HG03139 (cell line): ENCODE measurements at regions not wholly inside any gene's neighbourhood (a gene's known extent, or its start where the extent isn't known, plus 50 kb on each side); places are given as distances from the start of the nearest gene placed in this dataset.
A peak's percentile ranks its signal among the peaks of the same experiment; 100 is the strongest.

Source experiments
- ATAC-seq: cut with Tn5 transposase; IDR thresholded peaks from one replicate; pipeline ENCODE4 v1.9.1; 2021; ENCODE audit not compliant: unreplicated experiment

DNA sequence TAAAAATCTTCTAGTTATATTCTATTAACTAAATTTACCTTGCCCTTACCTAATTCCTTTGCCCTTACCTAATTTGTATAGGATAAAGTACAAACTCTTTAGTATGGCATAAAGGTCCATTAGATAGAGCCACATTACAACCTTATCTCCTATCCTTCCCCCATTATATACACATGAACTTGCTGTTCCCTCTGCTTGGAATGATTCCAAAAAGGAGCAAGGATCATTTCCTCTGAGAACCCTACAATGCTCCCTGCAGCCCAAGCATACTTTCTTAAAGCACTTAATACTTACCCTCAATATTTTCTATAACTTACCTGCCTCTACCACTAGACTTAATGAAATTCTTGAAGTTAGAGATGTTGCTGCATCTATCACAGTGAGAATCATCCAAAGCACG is 118.9 kb upstream of the CCDC54 start:
- no peak for ATAC-seq

DNA sequence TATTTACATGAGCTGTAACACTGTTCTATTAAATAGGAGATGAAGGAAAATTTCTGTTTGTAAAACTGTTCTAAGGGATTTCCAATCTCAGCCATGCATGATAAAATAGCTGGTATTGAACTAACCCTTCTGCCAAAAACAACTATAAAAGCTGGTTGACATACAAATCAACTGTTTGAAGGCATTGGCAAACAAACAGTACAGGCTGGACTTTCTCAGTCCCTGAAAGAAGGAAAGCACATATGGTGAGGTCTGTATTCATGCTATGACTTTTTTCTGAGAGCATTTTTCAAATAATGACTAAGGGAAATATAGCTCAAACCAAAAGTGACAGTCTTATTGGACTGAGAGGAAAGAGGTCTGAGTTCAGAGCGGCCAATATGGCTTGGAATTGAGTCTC is 117.0 kb upstream of the CCDC54 start:
- no peak for ATAC-seq

DNA sequence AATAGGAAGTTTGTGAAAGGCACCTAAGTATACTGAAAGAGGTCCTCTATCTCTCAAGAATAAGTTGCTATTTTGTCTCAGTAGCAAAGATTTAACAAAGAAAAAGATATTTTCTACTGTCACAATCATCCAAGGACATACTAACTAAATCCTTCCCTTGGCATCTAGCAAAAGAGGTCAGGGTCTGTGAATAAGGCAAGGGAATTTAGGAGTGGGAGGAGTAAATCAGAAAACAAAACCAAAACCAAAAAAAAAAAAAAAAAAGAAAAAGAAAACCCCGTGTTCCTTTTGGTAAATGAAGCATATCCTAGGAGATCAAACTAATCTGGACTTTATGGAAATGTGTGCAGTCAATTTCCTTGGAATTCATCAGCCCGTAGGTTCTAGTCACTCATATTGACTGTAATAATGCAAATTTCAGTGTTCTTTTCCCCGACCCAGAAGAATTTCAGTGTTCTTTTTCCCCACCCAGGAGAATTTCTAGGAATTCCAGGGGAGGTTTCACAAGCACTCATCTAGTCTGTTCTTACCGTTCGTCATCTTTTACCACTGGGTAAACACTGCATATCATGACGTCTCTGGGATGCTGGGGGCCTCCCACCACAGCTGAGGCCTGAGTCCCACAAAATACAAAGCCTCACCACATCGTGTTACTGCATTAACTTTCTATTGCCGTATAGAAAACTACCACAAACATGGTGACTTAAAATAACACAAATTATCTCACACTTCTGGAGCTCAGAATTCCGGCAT is 113.8 kb upstream of the CCDC54 start:
- ATAC-seq = no peak

DNA sequence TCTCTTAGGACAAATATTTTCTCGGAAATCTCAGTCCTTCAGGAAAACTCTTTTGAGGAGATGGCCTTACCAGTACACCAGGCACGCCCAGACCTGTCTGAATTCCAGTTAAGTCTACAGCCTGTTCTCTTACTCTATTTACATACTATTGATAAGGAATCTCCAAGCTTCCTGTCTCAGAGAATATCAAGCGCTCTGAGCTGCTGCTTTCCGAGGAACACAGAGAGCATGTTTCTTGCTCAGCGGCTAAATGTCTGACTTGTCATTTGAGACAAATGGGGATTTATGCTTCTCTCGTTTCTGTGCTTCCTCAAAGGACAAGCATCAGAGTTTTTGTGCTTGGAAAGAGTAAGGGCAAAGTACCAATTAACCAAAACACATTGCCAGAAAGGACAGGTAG is 112.4 kb upstream of the CCDC54 start:
- ATAC-seq = no peak

DNA sequence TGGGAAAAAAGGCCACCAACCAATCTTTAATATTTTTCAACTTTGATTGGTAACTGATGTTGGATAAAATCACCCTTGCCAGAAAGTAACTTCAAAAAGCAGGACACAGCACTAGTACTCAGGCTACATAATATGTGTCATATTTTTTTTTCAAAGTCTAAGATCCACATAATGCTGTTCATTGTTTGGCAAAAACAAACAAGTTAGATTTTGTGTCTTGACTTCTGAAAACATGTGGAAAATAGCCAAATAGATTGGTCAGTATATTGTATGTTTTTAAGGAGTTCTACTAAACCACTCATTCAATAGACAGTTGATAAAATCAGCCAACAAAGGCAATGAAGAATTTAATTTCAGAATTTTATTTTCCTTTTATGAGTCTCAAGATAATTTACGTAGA is 111.7 kb upstream of the CCDC54 start:
- no peak for ATAC-seq

DNA sequence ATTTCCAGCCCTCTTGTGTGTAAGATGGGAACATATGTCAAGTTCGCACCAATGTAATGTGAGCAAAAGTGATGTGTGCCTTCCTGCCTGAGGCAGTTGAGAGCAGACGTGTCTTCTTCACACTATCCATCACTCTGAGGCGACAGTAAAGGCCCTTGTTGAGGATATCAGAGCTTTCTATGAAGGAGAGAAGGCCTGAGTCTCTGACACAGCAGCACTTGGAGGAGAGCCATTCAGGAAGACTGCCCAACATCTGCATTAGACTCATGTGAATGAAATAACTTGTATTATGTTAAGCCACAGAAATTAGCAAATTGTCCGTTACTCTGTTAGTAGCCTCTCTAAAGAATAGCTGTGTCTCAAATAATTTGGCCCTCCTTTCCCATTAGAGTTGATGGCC is 108.8 kb upstream of the CCDC54 start:
- no peak for ATAC-seq

DNA sequence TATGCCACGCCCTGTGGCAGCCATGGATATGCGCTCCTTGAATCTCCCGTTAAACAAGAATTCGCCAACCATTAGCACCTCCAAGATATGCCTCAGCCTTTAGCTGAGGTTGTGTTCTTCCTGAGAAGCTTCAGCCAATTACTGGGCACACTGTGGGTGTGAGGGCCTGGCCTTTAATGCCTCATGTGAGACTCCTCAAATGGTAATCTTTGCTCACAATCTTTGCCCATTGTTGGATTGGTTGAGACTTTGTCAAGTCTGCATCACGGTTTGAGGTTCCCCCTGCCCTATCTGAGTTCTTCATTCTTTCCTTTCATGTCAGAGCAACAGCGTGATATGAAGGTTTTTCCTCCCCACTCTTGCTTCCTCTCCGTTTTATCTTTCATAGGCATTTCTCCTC is 108.1 kb upstream of the CCDC54 start:
- no peak for ATAC-seq

DNA sequence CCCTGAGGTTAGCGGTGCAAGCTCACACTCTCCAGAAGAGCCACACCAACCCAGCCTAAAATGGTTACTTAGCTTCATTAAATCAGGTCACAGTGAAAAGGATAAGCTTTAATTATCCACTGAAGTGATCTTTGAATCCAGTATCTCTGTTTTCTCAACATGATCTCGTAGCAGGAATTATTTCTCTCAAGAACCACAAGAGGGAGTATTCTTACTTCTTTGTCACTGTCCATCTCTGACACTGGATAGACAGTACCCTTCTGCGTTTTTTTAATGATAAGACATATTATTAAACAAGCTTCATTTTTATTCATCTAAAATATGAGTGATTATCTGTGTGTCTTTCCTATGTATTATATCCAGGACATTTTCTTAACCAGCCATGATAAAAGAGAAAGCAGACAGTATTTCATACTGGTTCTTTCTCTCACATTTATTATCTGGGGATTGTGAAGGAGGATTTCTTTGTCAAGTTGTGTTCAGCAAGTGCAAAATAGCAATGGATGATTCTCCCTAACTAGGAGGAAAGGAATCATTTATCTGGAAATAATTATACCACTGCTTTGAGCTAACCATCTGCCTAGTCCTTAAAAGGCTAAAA is 105.4 kb upstream of the CCDC54 start:
- ATAC-seq = peak; percentile 69

DNA sequence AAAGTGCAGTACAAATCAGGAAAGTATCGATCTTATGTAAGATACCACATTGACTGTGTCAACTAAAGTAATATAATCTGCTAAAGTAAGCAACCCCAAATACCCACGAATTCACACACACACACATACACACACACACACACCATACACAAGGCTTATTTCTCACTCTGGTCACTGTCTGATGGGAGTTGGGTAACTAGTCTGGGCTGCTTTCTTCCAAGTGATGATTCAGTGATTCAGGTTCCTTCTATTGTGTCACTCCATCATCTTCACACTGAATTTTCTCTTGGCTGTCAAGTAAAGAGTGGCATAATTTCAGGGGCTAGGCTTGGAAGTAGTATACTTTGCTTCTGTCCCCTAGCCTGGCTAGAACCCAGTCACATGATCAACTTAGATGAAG is 104.8 kb upstream of the CCDC54 start:
- ATAC-seq = no peak

DNA sequence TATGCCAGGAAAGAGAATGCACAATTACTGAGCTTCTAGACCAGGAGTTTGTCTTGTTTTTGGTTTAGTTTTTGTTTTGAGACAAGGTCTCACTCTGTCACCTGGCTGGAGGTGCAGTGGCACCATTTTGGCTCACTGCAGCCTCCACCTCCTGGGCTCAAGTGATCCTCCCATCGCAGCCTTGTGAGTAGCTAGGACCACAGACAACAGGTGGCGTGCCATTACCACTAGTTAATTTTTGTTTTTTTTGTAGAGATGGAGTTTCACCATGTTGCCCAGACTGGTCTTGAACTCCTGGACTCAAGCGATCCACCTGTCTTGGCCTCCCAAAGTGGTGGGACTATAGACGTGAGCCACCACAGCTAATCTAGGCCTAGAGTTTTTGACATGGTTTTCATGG is 104.4 kb upstream of the CCDC54 start:
- no peak for ATAC-seq

DNA sequence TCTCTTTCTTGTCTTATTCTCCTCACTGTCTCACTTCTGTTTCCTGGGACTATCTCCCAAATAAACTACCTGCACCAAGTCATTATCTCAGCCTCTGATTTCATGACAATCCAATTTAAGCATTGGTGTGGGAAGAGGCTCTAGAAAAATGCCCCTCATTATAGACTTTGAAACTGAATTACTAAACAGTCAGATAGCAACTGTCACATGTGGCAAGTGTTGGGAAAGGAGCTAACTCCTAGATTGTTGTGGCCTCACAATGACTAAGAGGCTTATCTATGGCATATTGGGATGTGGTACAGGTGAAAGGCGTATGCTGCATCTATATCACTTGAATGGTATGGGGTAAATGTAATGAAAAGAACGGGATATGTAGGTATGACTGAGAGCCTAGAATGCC is 103.5 kb upstream of the CCDC54 start:
- ATAC-seq = no peak

DNA sequence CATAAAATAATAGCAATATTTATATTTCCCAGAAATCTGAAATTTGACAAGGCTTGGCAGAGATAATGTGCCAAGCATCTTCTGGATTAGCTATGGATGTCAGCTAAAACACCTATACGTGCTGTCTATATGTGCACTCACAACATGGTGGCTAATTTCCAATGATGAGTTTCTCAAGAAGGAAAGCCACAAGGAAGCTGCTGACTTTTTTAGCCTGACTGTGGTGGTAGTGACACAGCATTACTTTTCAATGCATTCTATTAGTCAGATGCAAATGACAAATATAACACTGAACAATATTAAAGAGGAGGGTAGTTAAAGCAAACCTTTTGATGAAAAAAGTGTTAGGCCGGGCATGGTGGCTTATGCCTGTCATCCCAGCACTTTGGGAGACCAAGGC is 101.7 kb upstream of the CCDC54 start:
- ATAC-seq = no peak

DNA sequence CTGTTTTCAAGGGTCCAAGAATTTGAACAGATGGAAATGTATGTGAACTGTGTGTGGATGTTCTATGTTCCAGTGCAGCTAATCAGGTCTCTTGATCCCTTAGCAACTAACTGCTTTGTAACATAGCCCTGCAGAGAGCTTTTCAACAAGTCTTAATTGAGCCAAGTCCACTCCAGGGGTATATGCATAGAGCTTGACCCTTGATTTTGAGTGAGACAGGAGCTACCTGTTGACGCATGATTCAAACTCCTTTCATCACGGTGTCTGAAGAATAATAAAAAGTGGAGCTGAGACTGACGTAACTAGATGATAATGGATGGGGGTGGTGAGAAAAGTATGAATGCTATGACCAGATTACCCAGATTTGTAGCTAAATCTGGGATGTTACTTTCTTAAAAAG is 93.3 kb upstream of the CCDC54 start:
- no peak for ATAC-seq

DNA sequence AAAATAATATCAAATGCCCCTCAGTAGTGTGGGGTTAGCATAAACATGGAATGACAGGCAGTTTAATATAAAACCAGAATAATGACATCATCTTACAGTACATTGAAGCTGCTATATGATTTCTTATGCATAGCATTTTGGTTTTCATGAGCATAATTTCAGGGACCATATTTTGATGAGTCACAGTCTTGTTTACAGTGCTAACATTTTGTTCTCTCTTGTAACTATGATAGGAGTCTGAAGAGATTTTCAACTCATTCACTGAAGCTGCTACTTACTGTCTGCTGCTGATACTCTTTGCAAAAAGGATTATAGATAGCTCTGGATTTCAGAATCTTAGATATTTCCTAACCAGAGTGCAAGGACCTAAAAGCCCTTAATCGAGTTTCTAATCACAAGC is 92.6 kb upstream of the CCDC54 start:
- ATAC-seq = no peak

DNA sequence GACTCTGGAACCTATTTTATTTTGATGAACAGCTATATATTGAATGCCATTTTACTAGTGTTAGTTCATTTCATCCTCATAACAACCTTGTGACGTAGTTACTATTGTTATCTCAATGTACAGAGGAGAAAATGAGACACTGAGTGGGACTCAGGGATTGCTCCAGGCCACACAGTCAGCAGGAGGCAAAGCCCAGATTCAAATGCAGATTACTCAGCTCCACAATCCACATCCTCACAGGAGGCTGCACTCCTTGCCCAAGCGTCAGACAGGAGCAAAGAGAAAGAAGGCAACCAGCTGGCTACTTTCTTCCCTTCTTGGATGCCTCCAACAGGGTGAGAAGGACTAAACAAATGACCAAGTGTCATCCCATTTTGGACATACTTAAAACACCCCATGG is 92.0 kb upstream of the CCDC54 start:
- ATAC-seq = no peak

DNA sequence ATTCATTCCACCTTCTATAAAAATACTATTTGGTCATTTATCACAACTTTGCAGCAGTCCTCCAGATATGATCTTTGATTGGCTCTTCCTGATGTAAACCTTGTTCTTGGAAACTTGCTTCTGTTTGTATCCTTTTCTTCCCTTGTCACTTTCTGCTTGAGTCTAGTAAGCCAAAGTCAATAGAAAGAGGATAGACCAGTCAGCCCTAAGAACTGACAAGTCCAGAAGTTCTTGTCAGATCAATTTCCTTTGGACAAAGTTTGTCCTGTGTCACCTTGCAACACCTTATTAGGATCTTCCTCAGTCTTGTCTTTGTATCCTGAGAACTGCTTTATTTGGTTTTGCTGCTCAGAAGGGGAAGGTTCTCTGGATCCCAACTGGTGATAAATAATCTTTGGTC is 87.9 kb upstream of the CCDC54 start:
- ATAC-seq = no peak

DNA sequence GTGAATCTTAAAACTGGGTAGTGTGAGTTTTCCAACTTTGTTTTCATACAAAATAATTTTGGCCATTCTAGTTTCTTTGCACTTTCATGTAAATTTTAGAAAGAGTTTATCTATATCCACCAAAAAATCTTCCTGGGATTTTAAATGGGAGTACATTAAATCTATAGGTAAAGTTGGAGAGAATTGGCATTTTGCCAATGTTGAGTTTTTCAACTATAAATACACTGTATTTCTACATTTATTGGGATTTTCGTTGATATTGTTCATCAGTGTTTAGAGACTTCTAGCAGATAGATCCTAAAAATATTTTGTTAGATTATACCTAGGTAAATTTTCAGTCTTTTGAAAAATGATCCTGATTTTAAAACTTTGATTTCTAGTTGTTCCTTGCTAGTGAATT is 83.1 kb upstream of the CCDC54 start:
- no peak for ATAC-seq

DNA sequence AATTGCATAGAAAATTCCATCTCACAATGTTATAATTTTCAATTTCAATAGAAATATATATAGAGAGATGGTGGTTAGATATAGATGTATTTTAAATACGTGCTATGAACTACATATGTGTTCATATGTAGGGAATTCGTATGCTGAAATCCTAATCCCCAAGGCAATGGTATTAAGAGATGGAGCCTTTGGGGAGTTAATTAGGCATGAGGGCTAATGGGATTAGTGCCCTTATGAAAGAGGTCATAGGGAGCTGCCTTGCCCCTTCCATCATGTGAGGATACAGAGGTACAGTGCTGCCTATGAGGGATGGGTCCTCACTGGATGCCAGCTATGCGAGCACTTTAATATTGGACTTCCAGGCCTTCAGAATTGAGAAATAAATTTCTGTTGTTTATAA is 79.6 kb upstream of the CCDC54 start:
- ATAC-seq = no peak

DNA sequence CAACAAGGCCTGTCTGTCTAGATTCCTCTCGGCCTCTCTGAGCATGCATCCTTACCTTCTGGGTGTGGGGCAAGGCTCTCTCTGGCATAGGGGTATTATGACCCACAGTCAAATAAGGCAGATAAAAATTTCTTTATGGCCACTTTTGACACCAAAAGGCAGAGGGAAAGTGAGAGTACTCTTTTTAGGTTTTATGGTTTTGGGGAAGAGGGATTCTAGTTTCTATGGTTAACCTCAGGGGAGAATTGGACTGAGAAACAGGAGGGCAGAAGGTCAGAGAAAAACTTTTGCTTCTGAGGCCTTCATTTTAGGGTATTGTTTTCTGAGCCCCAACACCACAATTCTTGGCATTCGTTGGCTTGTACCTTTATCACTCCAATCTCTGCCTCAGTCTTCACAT is 70.0 kb upstream of the CCDC54 start:
- no peak for ATAC-seq

DNA sequence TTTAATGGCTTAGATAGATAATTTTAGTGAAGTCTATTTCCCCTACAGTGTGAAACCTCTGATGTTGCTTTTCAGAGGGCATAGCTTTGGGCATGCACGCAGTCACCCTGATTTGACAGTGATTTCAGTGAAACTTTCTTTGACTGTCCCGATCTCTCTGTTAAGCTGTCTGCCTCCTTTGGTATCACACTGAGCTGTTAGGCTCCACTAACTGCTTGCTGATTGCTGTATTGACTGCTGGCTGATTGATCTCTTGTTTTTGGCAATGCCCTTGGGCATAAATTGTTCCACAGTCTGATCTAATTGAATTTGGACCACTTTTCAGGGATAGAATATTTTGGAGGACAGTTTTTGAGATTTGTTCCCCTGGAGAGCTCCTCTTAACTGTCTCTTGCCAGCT is 68.5 kb upstream of the CCDC54 start:
- ATAC-seq = no peak

DNA sequence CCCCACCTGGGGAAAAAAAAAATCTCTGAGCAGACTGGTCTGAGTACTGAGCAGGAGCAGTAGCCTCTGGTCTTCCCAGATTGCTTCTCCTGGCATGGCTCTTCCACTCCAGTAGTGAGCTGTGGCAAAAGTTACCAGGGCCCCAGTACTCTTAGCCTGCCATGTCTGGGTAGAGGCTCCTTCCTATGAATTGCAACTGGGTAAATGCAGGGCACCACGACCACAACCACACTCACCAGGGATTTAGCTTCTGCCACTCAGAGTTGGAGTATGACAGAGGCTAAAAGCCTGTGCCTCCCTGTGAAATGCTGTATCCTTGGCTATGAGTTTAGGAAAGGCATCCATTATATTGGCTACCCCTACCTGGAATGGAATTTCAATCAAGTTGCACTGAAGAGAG is 67.9 kb upstream of the CCDC54 start:
- ATAC-seq = no peak

DNA sequence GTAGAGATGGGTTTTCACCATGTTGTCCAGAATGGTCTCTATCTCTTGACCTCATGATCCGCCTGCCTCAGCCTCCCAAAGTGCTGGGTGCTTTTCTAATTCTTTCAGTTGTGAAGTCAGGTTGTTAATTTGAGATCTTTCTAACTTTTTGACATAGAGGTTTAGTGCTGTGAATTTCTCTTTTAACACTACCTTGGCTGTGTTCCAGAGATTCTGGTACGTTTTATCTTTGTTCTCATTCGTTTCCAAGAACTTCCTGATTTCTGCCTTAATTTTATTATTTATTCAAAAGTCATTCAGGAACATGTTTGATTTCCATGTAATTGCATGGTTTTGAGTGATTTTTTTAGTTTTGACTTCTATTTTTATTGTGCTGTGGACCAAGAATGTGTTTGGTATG is 63.5 kb upstream of the CCDC54 start:
- no peak for ATAC-seq

DNA sequence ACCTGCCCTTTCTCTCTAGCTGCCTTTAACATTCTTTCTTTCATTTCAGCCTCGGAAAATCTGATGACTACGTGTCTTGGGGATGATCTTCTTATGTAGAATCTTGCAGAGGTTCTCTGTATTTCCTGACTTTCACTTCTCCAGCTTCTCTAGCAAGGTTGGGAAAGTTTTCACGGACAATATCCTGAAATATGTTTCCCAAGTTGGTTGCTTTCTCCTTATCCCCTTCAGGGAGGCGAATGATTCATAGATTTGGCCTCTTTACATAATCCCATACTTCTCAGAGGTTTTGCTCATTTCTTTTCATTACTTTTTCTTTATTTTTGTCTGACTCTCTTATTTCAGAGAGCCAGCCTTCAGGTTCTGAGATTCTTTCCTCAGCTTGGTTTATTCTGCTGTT is 62.1 kb upstream of the CCDC54 start:
- ATAC-seq = no peak
